ENCODE measurements at regions not wholly inside any gene's neighbourhood (a gene's known extent, or its start where the extent isn't known, plus 50 kb on each side); places are given as distances from the start of the nearest gene placed in this dataset.

- Histone ChIP-seq H4K20me1 (replicated peaks; ENCODE audit: insufficient read depth) (no peaks in the 10 kb centered on the region), H2AFZ (no peak overlapping the region), H3K4me1 (ENCODE audit: insufficient read depth) (no peaks in the 10 kb centered on the region), H3K9me2 (ENCODE audit: insufficient read depth) (0 out of 2 replicates have a peak, but pooled peaks cover 4% of the 10 kb centered on the region), H3K27ac (ENCODE audit: low read depth) (no peak overlapping the region), H3K27me3 (ENCODE audit: insufficient read depth) (no peaks in the 10 kb centered on the region), H3F3A (replicated peaks; ENCODE audit: low read depth) (no peaks in the 10 kb centered on the region), H3K36me3 (ENCODE audit: insufficient read depth) (no peaks in the 10 kb centered on the region), H3K4me3 (no peak overlapping the region), H3K79me2 (replicated peaks; ENCODE audit: insufficient read depth) (no peaks in the 10 kb centered on the region), H3K4me2 (no peak overlapping the region)
- Mint-ChIP-seq H3K9me3 (peaks cover 4% of the 10 kb centered on the region), H3K27me3 (ENCODE audit: insufficient read depth, low read depth, poor library complexity) (peaks cover 12% of the 10 kb centered on the region), H3K4me1 (no peaks in the 10 kb centered on the region), H3K27ac (no peak overlapping the region), H3K4me3 (no peak overlapping the region), H3K36me3 (ENCODE audit: low read depth) (no peaks in the 10 kb centered on the region)
- DNase-seq (ENCODE audit: low spot score) = no peak
- TF ChIP-seq STAT1 (IDR thresholded peaks at IDR 0.05; ENCODE audit: unreplicated experiment) (no peak), EZH2 (IDR thresholded peaks at IDR 0.05; ENCODE audit: low read depth, unreplicated experiment) (no peak), EZH2phosphoT487 (IDR thresholded peaks at IDR 0.05; ENCODE audit: unreplicated experiment) (no peak), CTCF (conservative IDR thresholded peaks at IDR 0.05; ENCODE audit: low read depth in 2 of 2) (no peak), JUNB (IDR thresholded peaks at IDR 0.05; ENCODE audit: unreplicated experiment) (no peak), ETS1 (IDR thresholded peaks at IDR 0.05) (no peak), CREB1 (CRISPR knock-in tag; IDR thresholded peaks at IDR 0.05; ENCODE audit: low read depth) (no peak), ZNF331 (CRISPR knock-in tag; IDR thresholded peaks at IDR 0.05; ENCODE audit: low read depth) (no peak), ZNF462 (CRISPR knock-in tag; IDR thresholded peaks at IDR 0.05) (no peak), POLR2AphosphoS5 (IDR thresholded peaks at IDR 0.05; ENCODE audit: low read depth) (no peak)
- no peak for ATAC-seq
These were observed 268.8 kb downstream of the TTC8 start for GRCh38 chr14:89093083-89093730.

Measured in GM23338 (cell line).